Esophagus muscularis mucosa (tissue), 4 donors: ENCODE measurements at regions not wholly inside any gene's neighbourhood (a gene's known extent, or its start where the extent isn't known, plus 50 kb on each side); places are given as distances from the start of the nearest gene placed in this dataset.

ENCODE experiments used
- DNase-seq: peaks from one replicate; pipeline ENCODE4 v3.0.0-alpha.2; 2017; ENCODE audit errors: extremely low spot score
- H3K27ac ChIP-seq, 4 donors: fragments of 200-600 bp; sonication (generic); replicated peaks in 1 of 4; 1 replicate in 3 of 4; 2 replicates in 1 of 4; pipeline ENCODE4 v1.5.1; 2016 to 2019; ENCODE audit warnings: mild to moderate bottlenecking in 1 of 4
- H3K27me3 ChIP-seq, 4 donors: fragments of 200-600 bp; sonication (generic); one replicate each; pipeline versions ENCODE4 v1.5.1 to v1.6.0; 2016 to 2019
- H3K36me3 ChIP-seq, 4 donors: fragments of 200-600 bp; sonication (generic); one replicate each; pipeline ENCODE4 v1.5.1; 2016 to 2019
- H3K4me1 ChIP-seq, 4 donors: fragments of 200-600 bp; sonication (generic); one replicate each; pipeline ENCODE4 v1.5.1; 2016 to 2019
- H3K4me3 ChIP-seq, 4 donors: fragments of 200-600 bp; sonication (generic); 1 replicate in 2 of 4; 2 replicates in 2 of 4; pipeline ENCODE4 v1.5.1; 2016 to 2019; ENCODE audit warnings: mild to moderate bottlenecking in 4 of 4, moderate library complexity in 1 of 4
- H3K9me3 ChIP-seq, 4 donors: fragments of 200-600 bp; sonication (generic); 1 replicate in 3 of 4; 2 replicates in 1 of 4; pipeline ENCODE4 v1.5.1; 2016 to 2019
- EP300 ChIP-seq: sonication (generic); formaldehyde crosslinking; IDR thresholded peaks from one replicate; pipeline ENCODE4 v1.6.1; 2017; ENCODE audit warnings: antibody characterized with exemption
- POLR2A ChIP-seq: fragments of 450-650 bp; IDR thresholded peaks from one replicate; pipeline ENCODE4 v1.6.1; 2017; ENCODE audit warnings: antibody characterized with exemption, moderate library complexity, mild to moderate bottlenecking, low read depth
- POLR2AphosphoS5 ChIP-seq, 2 donors: sonication (generic); formaldehyde crosslinking; IDR thresholded peaks; one replicate each; pipeline ENCODE4 v1.6.1; 2017; ENCODE audit warnings: antibody characterized with exemption in 2 of 2
- WGBS: methylation state at CpG from one replicate; pipeline ENCODE4 v1.1.5; 2018; 5-methylcytosine and 5-hydroxymethylcytosine counted together
- intact Hi-C: fragments of 100-400 bp; cut with DNase I; formaldehyde crosslinking; loops from one replicate; pipeline ENCODE4 v1.15.1; 2023
- TF ChIP-seq, protein P1 (sequence below), 3 experiments: fragments of 200-600 bp in 2 of 3; fragments of 450-650 bp in 1 of 3; sonication (generic) in 2 of 3; IDR thresholded peaks; one replicate each; pipeline ENCODE4 v1.5.1; 2017 to 2019; ENCODE audit warnings: antibody characterized with exemption in 3 of 3, mild to moderate bottlenecking in 2 of 3, moderate library complexity in 1 of 3

DNA sequence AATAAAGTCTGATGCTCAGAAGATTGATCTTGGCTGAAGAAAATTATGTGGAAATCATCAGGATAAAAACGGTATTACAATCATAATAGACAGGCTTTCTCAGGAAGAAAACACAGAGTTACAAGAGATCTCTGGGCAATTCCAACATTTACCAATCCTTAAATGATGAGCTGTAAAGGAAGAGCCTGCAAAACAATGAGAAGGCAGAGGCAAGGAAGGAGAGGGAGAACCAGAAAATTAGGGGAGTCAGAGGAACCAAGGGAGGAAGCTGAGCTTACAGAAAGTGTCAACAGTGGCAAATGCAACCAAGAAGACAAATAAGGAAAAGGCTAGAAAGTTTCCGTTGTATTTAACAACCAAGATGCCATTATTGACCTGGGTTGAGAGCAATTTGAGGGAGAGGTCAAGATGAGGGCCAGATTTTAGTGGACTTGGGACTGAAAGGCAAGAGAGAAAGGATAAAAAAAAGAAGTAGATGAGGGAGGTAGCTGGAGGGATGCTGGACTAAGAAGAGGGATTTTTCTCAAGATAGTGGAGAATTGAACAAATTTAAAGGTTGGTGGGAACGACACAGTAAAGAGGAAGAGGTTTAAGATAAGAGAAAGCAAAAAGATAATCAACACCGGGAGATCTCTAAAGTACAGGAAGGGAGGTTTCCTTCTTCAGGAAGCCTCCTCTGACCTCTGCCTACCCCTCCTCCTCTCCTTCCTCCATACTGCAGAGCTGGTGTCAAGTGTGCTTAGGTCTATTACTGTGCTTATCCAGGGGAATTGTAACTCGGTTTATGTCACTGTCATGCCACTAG lies 116.9 kb downstream of the DUSP6 start:
- 66% methylated on average over 5 of the region's 5 CpGs for WGBS
- Histone ChIP-seq H3K36me3 (no peaks in the 10 kb centered on the region), H3K27me3 (no peaks in the 10 kb centered on the region), H3K27ac (no peak overlapping the region), H3K4me3 (no peak overlapping the region), H3K4me1 (peaks cover 14 to 22% (median 17%) of the 10 kb centered on the region in 4 donors), H3K9me3 (no peaks in the 10 kb centered on the region)
- DNase-seq = no peak
- TF ChIP-seq POLR2A (no peak), EP300 (no peak), POLR2AphosphoS5 (IDR thresholded peaks at IDR 0.05) (no peak)
- TF ChIP-seq, protein P1, sequence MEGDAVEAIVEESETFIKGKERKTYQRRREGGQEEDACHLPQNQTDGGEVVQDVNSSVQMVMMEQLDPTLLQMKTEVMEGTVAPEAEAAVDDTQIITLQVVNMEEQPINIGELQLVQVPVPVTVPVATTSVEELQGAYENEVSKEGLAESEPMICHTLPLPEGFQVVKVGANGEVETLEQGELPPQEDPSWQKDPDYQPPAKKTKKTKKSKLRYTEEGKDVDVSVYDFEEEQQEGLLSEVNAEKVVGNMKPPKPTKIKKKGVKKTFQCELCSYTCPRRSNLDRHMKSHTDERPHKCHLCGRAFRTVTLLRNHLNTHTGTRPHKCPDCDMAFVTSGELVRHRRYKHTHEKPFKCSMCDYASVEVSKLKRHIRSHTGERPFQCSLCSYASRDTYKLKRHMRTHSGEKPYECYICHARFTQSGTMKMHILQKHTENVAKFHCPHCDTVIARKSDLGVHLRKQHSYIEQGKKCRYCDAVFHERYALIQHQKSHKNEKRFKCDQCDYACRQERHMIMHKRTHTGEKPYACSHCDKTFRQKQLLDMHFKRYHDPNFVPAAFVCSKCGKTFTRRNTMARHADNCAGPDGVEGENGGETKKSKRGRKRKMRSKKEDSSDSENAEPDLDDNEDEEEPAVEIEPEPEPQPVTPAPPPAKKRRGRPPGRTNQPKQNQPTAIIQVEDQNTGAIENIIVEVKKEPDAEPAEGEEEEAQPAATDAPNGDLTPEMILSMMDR (IDR thresholded peaks at IDR 0.05) = no peak
- intact Hi-C loops = no loop called here

DNA sequence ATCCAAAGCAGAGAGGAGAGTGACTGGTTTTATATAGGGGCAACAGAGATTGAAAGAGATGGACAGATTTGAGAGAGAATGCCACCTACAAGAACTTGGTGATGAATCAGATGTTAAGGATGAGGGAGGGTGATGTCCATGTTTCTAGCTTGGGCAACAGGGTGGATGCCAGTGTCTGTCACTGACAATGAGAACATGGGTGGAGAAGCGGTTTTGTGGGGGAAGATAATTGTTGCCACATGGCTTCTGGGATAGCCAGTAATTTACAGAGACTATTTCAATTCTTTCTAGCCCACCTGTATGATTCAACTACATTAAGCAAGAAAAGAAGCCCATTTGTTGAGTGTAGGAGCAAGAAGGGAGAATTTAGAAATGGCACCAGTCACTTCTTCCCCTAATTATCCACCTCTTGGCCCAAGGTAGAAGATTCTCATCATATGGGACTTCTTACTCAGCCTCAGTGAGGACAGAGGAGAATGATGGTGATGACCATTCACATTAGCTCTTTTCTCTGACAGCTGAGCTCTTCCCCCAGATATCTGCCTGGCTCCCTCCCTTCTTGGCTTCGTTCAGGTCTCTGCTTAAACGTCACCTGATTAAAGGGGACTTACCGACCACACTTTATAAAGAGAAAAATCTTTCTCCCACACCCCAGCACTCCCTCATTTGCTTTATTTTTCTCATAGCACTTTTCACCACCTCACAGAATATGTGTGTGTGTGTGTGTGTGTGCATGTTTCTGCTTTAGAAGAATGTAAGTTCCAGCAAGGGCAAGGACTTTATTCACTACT lies 117.8 kb downstream of the DUSP6 start:
- intact Hi-C loops = no loop called here
- H3K4me1 ChIP-seq = peaks cover 14 to 20% (median 14%) of the 10 kb centered on the region in 4 donors
- no peak for DNase-seq
- H3K36me3 ChIP-seq = no peaks in the 10 kb centered on the region
- H3K27me3 ChIP-seq = no peaks in the 10 kb centered on the region
- H3K4me3 ChIP-seq = no peak overlapping the region
- no peaks in the 10 kb centered on the region for H3K9me3 ChIP-seq
- TF ChIP-seq EP300 (no peak), POLR2A (no peak), POLR2AphosphoS5 (IDR thresholded peaks at IDR 0.05) (no peak)
- TF ChIP-seq, protein P1 (IDR thresholded peaks at IDR 0.05) = no peak
- H3K27ac ChIP-seq = no peak overlapping the region
- WGBS = 84% methylated on average over 4 of the region's 4 CpGs

DNA sequence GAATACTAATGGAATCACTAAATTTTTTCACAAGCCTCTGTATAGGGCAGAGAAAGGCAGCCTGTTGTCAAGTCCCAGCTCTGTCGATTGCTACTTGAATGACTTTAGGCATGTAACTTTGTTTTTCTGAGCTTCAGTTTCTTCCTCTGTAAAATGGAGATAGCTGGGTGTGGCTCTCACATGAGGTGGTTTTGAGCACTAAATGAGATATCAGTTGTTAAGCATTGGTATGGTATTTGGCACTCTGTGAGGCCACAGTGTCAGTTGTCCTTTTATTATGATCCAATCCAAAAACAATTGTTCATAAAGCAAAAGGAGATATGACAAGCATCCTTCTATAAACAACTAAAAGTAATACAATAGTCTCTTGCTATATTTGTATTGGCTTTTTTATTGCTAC lies 120.6 kb downstream of the DUSP6 start:
- 93% methylated on average over 1 of the region's 1 CpG for WGBS
- H3K4me3 ChIP-seq = no peak overlapping the region
- H3K9me3 ChIP-seq = no peaks in the 10 kb centered on the region
- intact Hi-C loops = no loop called here
- no peak for DNase-seq
- H3K4me1 ChIP-seq = peaks cover 0 to 5% (median 2%) of the 10 kb centered on the region in 4 donors
- H3K27me3 ChIP-seq = no peaks in the 10 kb centered on the region
- TF ChIP-seq, protein P1 (IDR thresholded peaks at IDR 0.05) = no peak
- TF ChIP-seq POLR2AphosphoS5 (IDR thresholded peaks at IDR 0.05) = no peak
- no peak for TF ChIP-seq POLR2A
- no peak for TF ChIP-seq EP300
- no peak overlapping the region for H3K27ac ChIP-seq
- H3K36me3 ChIP-seq = no peaks in the 10 kb centered on the region

DNA sequence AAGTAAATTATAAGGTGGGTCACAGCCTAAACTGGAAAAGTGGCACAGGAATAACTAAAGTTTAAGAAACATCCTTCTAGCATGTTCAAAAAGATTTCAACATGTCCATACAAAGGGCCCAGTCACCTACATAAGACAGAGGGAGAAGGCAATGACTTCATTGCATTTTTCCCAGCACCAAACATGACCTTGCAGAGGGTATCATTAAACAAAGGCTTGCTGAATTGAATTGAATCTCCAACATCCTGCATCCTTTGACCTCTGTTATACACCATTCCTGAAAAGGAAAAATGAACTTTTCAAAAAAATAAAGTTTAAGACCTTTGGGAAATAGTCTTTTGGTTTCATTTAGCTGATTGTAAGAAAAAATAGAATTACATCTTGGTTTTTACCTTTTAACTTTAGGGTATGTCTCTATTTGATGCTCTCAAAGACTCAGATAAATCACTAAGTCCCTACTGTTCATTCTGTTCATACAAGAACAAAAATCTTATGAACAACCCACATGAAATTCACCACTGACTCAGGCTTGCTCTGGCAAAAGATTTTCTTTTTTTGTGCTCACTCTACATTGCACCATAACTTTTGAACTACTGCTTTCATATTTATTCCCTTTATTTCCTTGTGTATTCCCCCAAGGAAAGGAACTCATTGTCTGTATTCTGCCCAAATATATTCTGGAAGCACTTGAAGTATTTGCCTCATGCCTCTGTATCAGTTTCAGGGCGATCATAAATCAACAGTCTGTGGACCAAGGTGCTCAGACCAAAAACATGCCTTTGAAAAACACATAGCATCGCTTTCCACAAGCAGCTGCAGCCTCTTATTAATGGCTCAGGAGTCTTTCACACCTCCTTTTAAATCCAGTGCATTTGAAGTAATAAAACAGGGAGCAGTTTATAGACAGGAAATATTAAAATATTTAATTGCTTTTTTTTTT lies 121.7 kb downstream of the DUSP6 start:
- Histone ChIP-seq H3K27me3 (no peaks in the 10 kb centered on the region), H3K4me1 (peaks cover 0 to 5% (median 2%) of the 10 kb centered on the region in 4 donors), H3K36me3 (no peaks in the 10 kb centered on the region), H3K27ac (no peak overlapping the region), H3K4me3 (no peak overlapping the region), H3K9me3 (no peaks in the 10 kb centered on the region)
- intact Hi-C loops = no loop called here
- TF ChIP-seq POLR2AphosphoS5 (IDR thresholded peaks at IDR 0.05) (no peak), POLR2A (no peak), EP300 (no peak)
- TF ChIP-seq, protein P1 (IDR thresholded peaks at IDR 0.05) = no peak
- 73% methylated on average over 2 of the region's 2 CpGs for WGBS
- DNase-seq = no peak
